WTC11 (cell line): ENCODE measurements at regions not wholly inside any gene's neighbourhood (a gene's known extent, or its start where the extent isn't known, plus 50 kb on each side); places are given as distances from the start of the nearest gene placed in this dataset.

Experiments used
- ETV6 ChIP-seq: sonication (generic); formaldehyde crosslinking; IDR thresholded peaks from 2 replicates; pipeline ENCODE4 v1.8.1; 2022; ENCODE audit warnings: mild to moderate bottlenecking, missing genetic modification reagents
- HMGA2 ChIP-seq: fragments of 250-450 bp; sonication (Bioruptor Pico); IDR thresholded peaks from 2 replicates; pipeline ENCODE4 v1.4.0; 2021; ENCODE audit warnings: mild to moderate bottlenecking, moderate library complexity
- OVOL2 ChIP-seq: fragments of 250-450 bp; sonication (Bioruptor Pico); IDR thresholded peaks from 2 replicates; pipeline ENCODE4 v1.9.0; 2021; ENCODE audit warnings: mild to moderate bottlenecking, borderline replicate concordance
- SP1 ChIP-seq: sonication (generic); formaldehyde crosslinking; conservative IDR thresholded peaks from 2 replicates; pipeline ENCODE4 v1.8.1; 2022; ENCODE audit warnings: missing genetic modification reagents
- TEAD1 ChIP-seq: sonication (generic); formaldehyde crosslinking; IDR thresholded peaks from 2 replicates; pipeline ENCODE4 v1.8.0; 2022; ENCODE audit warnings: mild to moderate bottlenecking, missing genetic modification reagents
- TF ChIP-seq, protein P1 (sequence below): fragments of 200-600 bp; IDR thresholded peaks from 2 replicates; pipeline ENCODE4 v1.8.0; 2022; ENCODE audit warnings: antibody characterized with exemption
- TF ChIP-seq, protein P2 (sequence below): sonication (generic); formaldehyde crosslinking; conservative IDR thresholded peaks from 2 replicates; pipeline ENCODE4 v1.8.1; 2022; ENCODE audit warnings: mild to moderate bottlenecking, missing genetic modification reagents
- TF ChIP-seq, protein P3 (sequence below): sonication (generic); formaldehyde crosslinking; IDR thresholded peaks from 2 replicates; pipeline ENCODE4 v1.8.0; 2022; ENCODE audit warnings: mild to moderate bottlenecking, missing genetic modification reagents
- TF ChIP-seq, protein P4 (sequence below): sonication (generic); formaldehyde crosslinking; IDR thresholded peaks from 2 replicates; pipeline ENCODE4 v1.8.0; 2023; ENCODE audit warnings: mild to moderate bottlenecking, missing genetic modification reagents
- TF ChIP-seq, protein P5 (sequence below): sonication (generic); formaldehyde crosslinking; IDR thresholded peaks from 2 replicates; pipeline ENCODE4 v1.8.1; 2022; ENCODE audit warnings: mild to moderate bottlenecking, missing genetic modification reagents, moderate library complexity, borderline replicate concordance

DNA sequence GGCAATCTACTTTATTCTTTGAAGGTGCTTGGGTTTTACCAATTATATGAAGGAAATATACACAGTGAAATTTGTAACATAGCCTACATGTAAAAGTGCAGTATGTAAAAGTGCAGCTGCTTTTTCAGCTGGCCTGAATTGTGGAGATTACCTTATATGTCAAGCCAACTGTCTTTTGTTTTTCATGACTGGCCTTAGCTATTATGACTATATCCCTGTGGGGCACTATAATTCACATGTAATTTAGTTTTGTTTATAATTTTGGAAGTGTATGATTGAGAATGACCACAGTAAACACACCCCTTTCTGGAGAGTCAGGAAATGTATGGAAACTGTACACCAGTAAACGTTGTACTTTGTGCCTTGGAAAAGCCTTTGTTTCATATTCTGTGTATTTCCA is 435.0 kb upstream of the STXBP6 start:
- no peak for TF ChIP-seq OVOL2 (CRISPR knock-in tag)
- no peak for TF ChIP-seq ETV6
- TF ChIP-seq SP1: no peak
- no peak for TF ChIP-seq TEAD1 (CRISPR knock-in tag)
- TF ChIP-seq HMGA2 (CRISPR knock-in tag): no peak
- TF ChIP-seq, protein P1, sequence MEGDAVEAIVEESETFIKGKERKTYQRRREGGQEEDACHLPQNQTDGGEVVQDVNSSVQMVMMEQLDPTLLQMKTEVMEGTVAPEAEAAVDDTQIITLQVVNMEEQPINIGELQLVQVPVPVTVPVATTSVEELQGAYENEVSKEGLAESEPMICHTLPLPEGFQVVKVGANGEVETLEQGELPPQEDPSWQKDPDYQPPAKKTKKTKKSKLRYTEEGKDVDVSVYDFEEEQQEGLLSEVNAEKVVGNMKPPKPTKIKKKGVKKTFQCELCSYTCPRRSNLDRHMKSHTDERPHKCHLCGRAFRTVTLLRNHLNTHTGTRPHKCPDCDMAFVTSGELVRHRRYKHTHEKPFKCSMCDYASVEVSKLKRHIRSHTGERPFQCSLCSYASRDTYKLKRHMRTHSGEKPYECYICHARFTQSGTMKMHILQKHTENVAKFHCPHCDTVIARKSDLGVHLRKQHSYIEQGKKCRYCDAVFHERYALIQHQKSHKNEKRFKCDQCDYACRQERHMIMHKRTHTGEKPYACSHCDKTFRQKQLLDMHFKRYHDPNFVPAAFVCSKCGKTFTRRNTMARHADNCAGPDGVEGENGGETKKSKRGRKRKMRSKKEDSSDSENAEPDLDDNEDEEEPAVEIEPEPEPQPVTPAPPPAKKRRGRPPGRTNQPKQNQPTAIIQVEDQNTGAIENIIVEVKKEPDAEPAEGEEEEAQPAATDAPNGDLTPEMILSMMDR: no peak
- TF ChIP-seq, protein P2, sequence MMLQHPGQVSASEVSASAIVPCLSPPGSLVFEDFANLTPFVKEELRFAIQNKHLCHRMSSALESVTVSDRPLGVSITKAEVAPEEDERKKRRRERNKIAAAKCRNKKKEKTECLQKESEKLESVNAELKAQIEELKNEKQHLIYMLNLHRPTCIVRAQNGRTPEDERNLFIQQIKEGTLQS (CRISPR knock-in tag): no peak
- TF ChIP-seq, protein P3, sequence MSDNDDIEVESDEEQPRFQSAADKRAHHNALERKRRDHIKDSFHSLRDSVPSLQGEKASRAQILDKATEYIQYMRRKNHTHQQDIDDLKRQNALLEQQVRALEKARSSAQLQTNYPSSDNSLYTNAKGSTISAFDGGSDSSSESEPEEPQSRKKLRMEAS: no peak
- TF ChIP-seq, protein P4, sequence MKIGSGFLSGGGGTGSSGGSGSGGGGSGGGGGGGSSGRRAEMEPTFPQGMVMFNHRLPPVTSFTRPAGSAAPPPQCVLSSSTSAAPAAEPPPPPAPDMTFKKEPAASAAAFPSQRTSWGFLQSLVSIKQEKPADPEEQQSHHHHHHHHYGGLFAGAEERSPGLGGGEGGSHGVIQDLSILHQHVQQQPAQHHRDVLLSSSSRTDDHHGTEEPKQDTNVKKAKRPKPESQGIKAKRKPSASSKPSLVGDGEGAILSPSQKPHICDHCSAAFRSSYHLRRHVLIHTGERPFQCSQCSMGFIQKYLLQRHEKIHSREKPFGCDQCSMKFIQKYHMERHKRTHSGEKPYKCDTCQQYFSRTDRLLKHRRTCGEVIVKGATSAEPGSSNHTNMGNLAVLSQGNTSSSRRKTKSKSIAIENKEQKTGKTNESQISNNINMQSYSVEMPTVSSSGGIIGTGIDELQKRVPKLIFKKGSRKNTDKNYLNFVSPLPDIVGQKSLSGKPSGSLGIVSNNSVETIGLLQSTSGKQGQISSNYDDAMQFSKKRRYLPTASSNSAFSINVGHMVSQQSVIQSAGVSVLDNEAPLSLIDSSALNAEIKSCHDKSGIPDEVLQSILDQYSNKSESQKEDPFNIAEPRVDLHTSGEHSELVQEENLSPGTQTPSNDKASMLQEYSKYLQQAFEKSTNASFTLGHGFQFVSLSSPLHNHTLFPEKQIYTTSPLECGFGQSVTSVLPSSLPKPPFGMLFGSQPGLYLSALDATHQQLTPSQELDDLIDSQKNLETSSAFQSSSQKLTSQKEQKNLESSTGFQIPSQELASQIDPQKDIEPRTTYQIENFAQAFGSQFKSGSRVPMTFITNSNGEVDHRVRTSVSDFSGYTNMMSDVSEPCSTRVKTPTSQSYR: no peak
- TF ChIP-seq, protein P5, sequence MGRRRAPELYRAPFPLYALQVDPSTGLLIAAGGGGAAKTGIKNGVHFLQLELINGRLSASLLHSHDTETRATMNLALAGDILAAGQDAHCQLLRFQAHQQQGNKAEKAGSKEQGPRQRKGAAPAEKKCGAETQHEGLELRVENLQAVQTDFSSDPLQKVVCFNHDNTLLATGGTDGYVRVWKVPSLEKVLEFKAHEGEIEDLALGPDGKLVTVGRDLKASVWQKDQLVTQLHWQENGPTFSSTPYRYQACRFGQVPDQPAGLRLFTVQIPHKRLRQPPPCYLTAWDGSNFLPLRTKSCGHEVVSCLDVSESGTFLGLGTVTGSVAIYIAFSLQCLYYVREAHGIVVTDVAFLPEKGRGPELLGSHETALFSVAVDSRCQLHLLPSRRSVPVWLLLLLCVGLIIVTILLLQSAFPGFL: no peak
